Parathyroid adenoma (tissue), 2 donors: ENCODE measurements at regions not wholly inside any gene's neighbourhood (a gene's known extent, or its start where the extent isn't known, plus 50 kb on each side); places are given as distances from the start of the nearest gene placed in this dataset.

Experiments
- H2AFZ ChIP-seq: fragments of 300-600 bp; sonication (generic); one replicate; pipeline ENCODE4 v1.7.0; 2017; ENCODE audit warnings: antibody characterized with exemption, mild to moderate bottlenecking
- H3K27ac ChIP-seq: fragments of 300-600 bp; sonication (generic); one replicate; pipeline ENCODE4 v1.7.0; 2017
- H3K27me3 ChIP-seq: fragments of 300-600 bp; sonication (generic); one replicate; pipeline ENCODE4 v1.7.0; 2017; ENCODE audit warnings: low read length; ENCODE audit not compliant: control insufficient read depth, insufficient read depth
- H3K36me3 ChIP-seq: fragments of 300-600 bp; sonication (generic); one replicate; pipeline ENCODE4 v1.7.0; 2017; ENCODE audit warnings: low read length; ENCODE audit not compliant: control insufficient read depth, insufficient read depth
- H3K4me1 ChIP-seq: fragments of 300-600 bp; sonication (generic); one replicate; pipeline ENCODE4 v1.7.0; 2017; ENCODE audit warnings: control low read depth
- H3K4me2 ChIP-seq: fragments of 300-600 bp; sonication (generic); one replicate; pipeline ENCODE4 v1.7.0; 2017; ENCODE audit warnings: low read length
- H3K4me3 ChIP-seq: fragments of 300-600 bp; sonication (generic); one replicate; pipeline ENCODE4 v1.7.0; 2017; ENCODE audit warnings: low read depth, low read length
- H3K79me2 ChIP-seq: fragments of 300-600 bp; sonication (generic); one replicate; pipeline ENCODE4 v1.7.0; 2017; ENCODE audit warnings: control low read depth
- H3K9ac ChIP-seq: fragments of 300-600 bp; sonication (generic); one replicate; pipeline ENCODE4 v1.7.0; 2017; ENCODE audit warnings: mild to moderate bottlenecking
- H3K9me3 ChIP-seq: fragments of 300-600 bp; sonication (generic); one replicate; pipeline ENCODE4 v1.7.0; 2017; ENCODE audit warnings: low read length; ENCODE audit not compliant: control insufficient read depth
- CTCF ChIP-seq: fragments of 300-600 bp; sonication (generic); IDR thresholded peaks from one replicate; pipeline ENCODE4 v1.7.0; 2017; ENCODE audit warnings: antibody characterized with exemption, mild to moderate bottlenecking
- donor health status: primary hyperparathyroidism.

GRCh38 chrX:138763761-138764160 is 52.2 kb upstream of the FGF13 start:
- no peak for TF ChIP-seq CTCF
- H3K36me3 ChIP-seq: no peaks in the 10 kb centered on the region

GRCh38 chrX:138761380-138761779 is 49.9 kb upstream of the FGF13 start:
- no peaks in the 10 kb centered on the region for H3K36me3 ChIP-seq
- H3K79me2 ChIP-seq: no peaks in the 10 kb centered on the region
- no peak overlapping the region for H3K27ac ChIP-seq
- no peak overlapping the region for H3K4me2 ChIP-seq
- no peak for TF ChIP-seq CTCF
- no peaks in the 10 kb centered on the region for H3K27me3 ChIP-seq
- no peak overlapping the region for H2AFZ ChIP-seq
- no peaks in the 10 kb centered on the region for H3K4me1 ChIP-seq
- H3K9ac ChIP-seq: no peak overlapping the region
- no peak overlapping the region for H3K4me3 ChIP-seq
- no peaks in the 10 kb centered on the region for H3K9me3 ChIP-seq

More at GRCh38 chrX:138763761-138764160, 52.2 kb upstream of the FGF13 start:
- Histone ChIP-seq H2AFZ (no peak overlapping the region), H3K4me2 (no peak overlapping the region), H3K27ac (no peak overlapping the region), H3K9ac (no peak overlapping the region), H3K27me3 (no peaks in the 10 kb centered on the region), H3K79me2 (no peaks in the 10 kb centered on the region), H3K4me3 (no peak overlapping the region), H3K9me3 (no peaks in the 10 kb centered on the region), H3K4me1 (no peaks in the 10 kb centered on the region)
